Parathyroid adenoma (tissue), 2 donors: ENCODE measurements at regions not wholly inside any gene's neighbourhood (a gene's known extent, or its start where the extent isn't known, plus 50 kb on each side); places are given as distances from the start of the nearest gene placed in this dataset.
"Not testable (repeated sequence)": the region's sequence is repeated elsewhere in the genome, so short reads cannot be mapped to it uniquely, and the experiment has no call there.

Experiments
- H2AFZ ChIP-seq: fragments of 300-600 bp; sonication (generic); one replicate; pipeline ENCODE4 v1.7.0; 2017; ENCODE audit warnings: antibody characterized with exemption, mild to moderate bottlenecking
- H3K27ac ChIP-seq: fragments of 300-600 bp; sonication (generic); one replicate; pipeline ENCODE4 v1.7.0; 2017
- H3K27me3 ChIP-seq: fragments of 300-600 bp; sonication (generic); one replicate; pipeline ENCODE4 v1.7.0; 2017; ENCODE audit warnings: low read length; ENCODE audit not compliant: control insufficient read depth, insufficient read depth
- H3K36me3 ChIP-seq: fragments of 300-600 bp; sonication (generic); one replicate; pipeline ENCODE4 v1.7.0; 2017; ENCODE audit warnings: low read length; ENCODE audit not compliant: control insufficient read depth, insufficient read depth
- H3K4me1 ChIP-seq: fragments of 300-600 bp; sonication (generic); one replicate; pipeline ENCODE4 v1.7.0; 2017; ENCODE audit warnings: control low read depth
- H3K4me2 ChIP-seq: fragments of 300-600 bp; sonication (generic); one replicate; pipeline ENCODE4 v1.7.0; 2017; ENCODE audit warnings: low read length
- H3K4me3 ChIP-seq: fragments of 300-600 bp; sonication (generic); one replicate; pipeline ENCODE4 v1.7.0; 2017; ENCODE audit warnings: low read depth, low read length
- H3K79me2 ChIP-seq: fragments of 300-600 bp; sonication (generic); one replicate; pipeline ENCODE4 v1.7.0; 2017; ENCODE audit warnings: control low read depth
- H3K9ac ChIP-seq: fragments of 300-600 bp; sonication (generic); one replicate; pipeline ENCODE4 v1.7.0; 2017; ENCODE audit warnings: mild to moderate bottlenecking
- H3K9me3 ChIP-seq: fragments of 300-600 bp; sonication (generic); one replicate; pipeline ENCODE4 v1.7.0; 2017; ENCODE audit warnings: low read length; ENCODE audit not compliant: control insufficient read depth
- CTCF ChIP-seq: fragments of 300-600 bp; sonication (generic); IDR thresholded peaks from one replicate; pipeline ENCODE4 v1.7.0; 2017; ENCODE audit warnings: antibody characterized with exemption, mild to moderate bottlenecking
- donor health status: primary hyperparathyroidism.

GRCh38 chr12:67789266-67789665 lies 140.7 kb downstream of the DYRK2 start:
- H3K4me1 ChIP-seq, result no peaks in the 10 kb centered on the region

GRCh38 chr12:67790660-67791059 lies 142.1 kb downstream of the DYRK2 start:
- H3K27me3 ChIP-seq, result no peaks in the 10 kb centered on the region
- H3K27ac ChIP-seq, result no peak overlapping the region
- no peak overlapping the region for H3K4me3 ChIP-seq
- no peaks in the 10 kb centered on the region for H3K79me2 ChIP-seq
- H3K4me2 ChIP-seq, result no peak overlapping the region
- no peaks in the 10 kb centered on the region for H3K9me3 ChIP-seq
- no peak overlapping the region for H3K9ac ChIP-seq
- H2AFZ ChIP-seq, result no peak overlapping the region
- no peak for TF ChIP-seq CTCF
- H3K36me3 ChIP-seq, result no peaks in the 10 kb centered on the region
- no peaks in the 10 kb centered on the region for H3K4me1 ChIP-seq

More at GRCh38 chr12:67789266-67789665, 140.7 kb downstream of the DYRK2 start:
- Histone ChIP-seq H3K4me3 (no peak overlapping the region), H3K9ac (no peak overlapping the region), H3K27ac (no peak overlapping the region), H3K79me2 (no peaks in the 10 kb centered on the region), H3K9me3 (no peaks in the 10 kb centered on the region), H3K36me3 (no peaks in the 10 kb centered on the region), H3K27me3 (no peaks in the 10 kb centered on the region), H2AFZ (no peak overlapping the region), H3K4me2 (no peak overlapping the region)
- no peak for TF ChIP-seq CTCF

- H3K4me2 ChIP-seq, H3K79me2 ChIP-seq, H2AFZ ChIP-seq, H3K4me3 ChIP-seq, H3K4me1 ChIP-seq, H3K27me3 ChIP-seq, H3K9ac ChIP-seq, H3K36me3 ChIP-seq, H3K9me3 ChIP-seq, H3K27ac ChIP-seq: not testable (repeated sequence)
Observed at GRCh38 chr12:67791362-67791761, 142.8 kb downstream of the DYRK2 start.

- Histone ChIP-seq H3K9ac (no peak overlapping the region), H3K4me3 (no peak overlapping the region), H3K4me1 (no peaks in the 10 kb centered on the region), H3K9me3 (no peaks in the 10 kb centered on the region), H3K27ac (no peak overlapping the region), H3K36me3 (no peaks in the 10 kb centered on the region), H3K79me2 (no peaks in the 10 kb centered on the region), H3K27me3 (no peaks in the 10 kb centered on the region), H3K4me2 (no peak overlapping the region), H2AFZ (no peak overlapping the region)
- no peak for TF ChIP-seq CTCF
Observed at GRCh38 chr12:67792185-67792584, 143.6 kb downstream of the DYRK2 start.

- no peaks in the 10 kb centered on the region for H3K79me2 ChIP-seq
- H3K9me3 ChIP-seq, result no peaks in the 10 kb centered on the region
- H3K27me3 ChIP-seq, result no peaks in the 10 kb centered on the region
- H3K4me1 ChIP-seq, result no peaks in the 10 kb centered on the region
- TF ChIP-seq CTCF, result no peak
- no peak overlapping the region for H3K4me3 ChIP-seq
- no peaks in the 10 kb centered on the region for H3K36me3 ChIP-seq
- no peak overlapping the region for H3K4me2 ChIP-seq
- H3K9ac ChIP-seq, result no peak overlapping the region
- no peak overlapping the region for H2AFZ ChIP-seq
- H3K27ac ChIP-seq, result no peak overlapping the region
Observed at GRCh38 chr12:67794161-67794560, 145.6 kb downstream of the DYRK2 start.
